Activated CD4-positive, alpha-beta T cell treated with anti-CD3 and anti-CD28 coated beads, Interleukin-2, amount 50 U/mL, for 1 hour (primary cell): ENCODE measurements at regions not wholly inside any gene's neighbourhood (a gene's known extent, or its start where the extent isn't known, plus 50 kb on each side); places are given as distances from the start of the nearest gene placed in this dataset.
"Not testable (repeated sequence)": the region's sequence is repeated elsewhere in the genome, so short reads cannot be mapped to it uniquely, and the experiment has no call there.

Source experiments
- DNase-seq: peaks from one replicate; pipeline ENCODE4 v3.0.0-alpha.2; 2020

DNA sequence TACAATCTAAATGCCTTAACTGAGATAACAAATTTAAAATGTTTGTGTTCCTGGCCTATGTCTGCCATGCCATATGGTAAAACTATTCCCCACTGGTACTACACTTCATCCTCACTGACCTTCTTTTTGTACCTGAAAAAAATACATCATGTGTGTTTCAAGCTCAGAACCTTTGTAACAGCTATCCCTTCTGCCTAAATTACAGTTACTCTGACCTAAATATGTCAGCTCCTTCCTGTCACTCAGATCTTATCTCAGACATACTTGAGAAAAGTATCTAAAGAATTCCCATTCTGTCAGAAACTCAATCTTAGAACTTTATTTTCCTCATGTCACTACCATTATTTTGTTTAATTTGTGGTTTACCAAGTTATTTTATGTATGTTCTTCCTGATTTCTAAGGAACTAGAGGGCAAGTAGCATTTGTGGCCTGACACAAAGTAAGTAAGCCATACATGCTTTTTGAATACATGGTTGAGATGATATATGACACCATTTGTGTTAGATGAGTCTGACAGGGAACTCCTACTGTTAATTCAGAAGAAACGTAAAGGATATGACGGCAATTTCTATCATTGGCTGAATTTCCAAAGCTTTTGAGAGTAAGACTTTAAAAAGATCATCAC, 456.5 kb upstream of the NDST3 start:
- no peak for DNase-seq

GRCh38 chr4:117588771-117589170, 445.5 kb upstream of the NDST3 start:
- DNase-seq: no peak

DNA sequence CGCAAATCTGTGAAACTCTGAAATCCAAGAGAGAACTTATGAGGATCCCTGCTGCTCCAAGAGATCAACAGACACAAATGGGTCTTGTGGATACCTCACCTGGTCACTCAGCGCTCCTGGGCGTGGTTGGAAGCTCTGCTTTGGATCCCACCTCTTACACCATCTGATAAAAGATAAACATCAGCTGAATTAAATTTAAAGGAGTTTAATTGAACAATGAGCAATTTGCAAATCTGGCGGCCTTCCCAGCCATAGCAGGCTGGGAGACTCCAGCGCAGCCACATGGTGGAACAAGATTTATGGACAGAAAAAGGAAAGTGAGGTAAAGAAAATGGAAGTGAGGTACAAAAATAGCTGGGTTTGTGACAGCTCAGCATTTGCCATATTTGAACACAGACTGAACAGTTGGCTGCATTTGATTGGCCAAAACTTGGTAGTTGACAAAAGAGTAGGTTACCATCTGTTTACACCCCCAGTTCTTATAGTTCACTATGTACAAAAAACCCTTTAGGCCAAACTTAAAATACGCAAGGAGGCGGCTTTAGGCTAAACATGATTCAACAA, 437.3 kb upstream of the NDST3 start:
- DNase-seq: no peak

- DNase-seq: not testable (repeated sequence)
Observed at GRCh38 chr4:117599393-117599792, 434.9 kb upstream of the NDST3 start.

- DNase-seq: not testable (repeated sequence)
Observed at GRCh38 chr4:117600936-117601335, 433.4 kb upstream of the NDST3 start.

- no peak for DNase-seq
Observed at GRCh38 chr4:117610706-117611308, 423.5 kb upstream of the NDST3 start.

GRCh38 chr4:117621673-117622072, 412.6 kb upstream of the NDST3 start:
- no peak for DNase-seq

GRCh38 chr4:117623326-117623725, 411.0 kb upstream of the NDST3 start:
- no peak for DNase-seq

DNA sequence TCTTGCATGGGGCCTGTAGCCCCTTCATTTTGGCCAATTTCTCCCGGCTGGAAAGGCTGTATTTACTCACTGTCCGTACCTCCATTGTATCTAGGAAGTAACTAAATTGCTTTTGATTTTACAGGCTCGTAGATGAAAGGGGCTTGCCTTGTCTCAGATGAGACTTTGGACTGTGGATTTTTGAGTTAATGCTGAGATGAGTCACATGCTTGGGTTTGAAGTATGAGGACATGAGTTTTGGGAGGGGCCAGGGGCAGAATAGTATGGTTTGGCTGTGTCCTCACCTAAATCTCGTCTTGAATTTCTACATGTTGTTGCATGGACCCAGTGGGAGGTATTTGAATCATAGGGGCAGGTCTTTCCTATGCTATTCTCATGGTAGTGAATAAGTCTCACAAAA, 407.6 kb upstream of the NDST3 start:
- DNase-seq: no peak

GRCh38 chr4:117634716-117635115, 399.6 kb upstream of the NDST3 start:
- no peak for DNase-seq

DNA sequence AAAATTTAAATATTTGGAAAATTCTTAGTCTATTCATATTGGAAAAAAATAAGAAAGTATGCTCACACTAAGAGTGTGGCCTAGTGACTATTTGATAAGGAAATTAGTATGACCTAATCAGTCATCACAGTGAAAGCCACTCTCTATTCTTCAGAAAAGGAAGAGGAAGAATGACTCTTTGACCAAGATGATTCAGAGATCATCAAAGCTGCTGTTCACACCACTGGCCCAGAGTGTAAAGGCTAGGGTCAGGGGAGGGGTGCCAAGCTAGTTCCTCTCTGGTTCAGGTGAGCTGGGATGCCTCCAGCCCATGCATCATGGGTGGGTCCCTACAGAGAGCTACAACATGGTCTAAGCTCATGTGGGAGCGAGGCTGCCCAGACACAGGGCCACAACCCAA, 396.9 kb upstream of the NDST3 start:
- no peak for DNase-seq

DNA sequence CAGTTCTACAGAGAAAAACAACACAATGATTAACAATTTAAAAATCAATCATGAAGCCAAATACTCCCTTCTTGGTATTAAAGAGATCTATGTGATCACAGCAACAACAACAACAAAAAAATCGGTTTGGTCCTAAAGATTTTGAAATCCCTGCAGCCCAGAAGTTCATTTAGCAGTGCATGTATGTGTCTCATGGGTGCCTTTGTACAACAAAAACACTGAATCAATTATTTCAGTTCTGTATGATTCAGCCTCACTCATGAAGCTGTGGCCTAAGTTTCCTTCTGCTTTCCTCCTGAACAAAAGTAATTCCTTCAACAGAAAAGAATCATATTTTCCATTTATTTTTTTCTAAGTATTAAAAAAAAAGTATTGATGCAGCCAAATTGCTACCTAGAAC, 393.4 kb upstream of the NDST3 start:
- no peak for DNase-seq

DNA sequence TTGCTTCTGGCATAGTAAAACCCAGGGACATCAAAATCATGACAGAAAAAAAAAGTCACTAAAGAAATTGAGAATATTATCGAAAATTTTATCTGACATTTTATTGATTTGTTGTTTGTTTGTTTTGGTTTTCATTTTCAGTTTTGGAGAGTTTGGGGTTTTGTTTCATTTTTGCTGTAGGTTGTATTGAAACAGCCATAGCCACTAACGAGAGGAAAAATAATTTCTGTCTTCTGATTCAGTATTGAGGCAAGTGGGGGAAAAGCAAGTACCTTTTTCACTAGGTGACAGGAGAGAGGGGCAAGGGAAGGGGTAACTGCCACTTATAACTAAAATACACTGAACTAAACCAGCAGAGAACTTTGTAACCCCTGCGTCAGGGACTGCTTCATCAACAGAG, 392.8 kb upstream of the NDST3 start:
- no peak for DNase-seq

DNA sequence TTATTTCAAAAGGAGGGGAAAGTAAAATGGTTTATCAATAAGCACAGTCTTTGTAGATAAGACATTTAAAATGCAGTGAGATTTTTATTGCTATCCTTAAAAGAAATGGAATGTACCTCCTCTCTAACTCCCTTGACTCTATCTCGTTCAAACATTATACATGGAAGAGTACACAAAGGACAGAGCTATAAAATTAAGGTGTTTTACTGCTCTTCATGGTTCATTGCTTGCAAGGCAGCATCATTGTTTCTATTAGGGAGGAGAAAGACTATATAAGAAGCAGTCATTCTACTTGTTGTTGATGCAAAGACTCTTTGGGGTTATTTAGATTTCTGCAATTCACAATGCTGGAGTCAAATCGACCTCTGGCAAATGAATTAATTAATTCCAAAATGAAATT, 380.2 kb upstream of the NDST3 start:
- DNase-seq: no peak

DNA sequence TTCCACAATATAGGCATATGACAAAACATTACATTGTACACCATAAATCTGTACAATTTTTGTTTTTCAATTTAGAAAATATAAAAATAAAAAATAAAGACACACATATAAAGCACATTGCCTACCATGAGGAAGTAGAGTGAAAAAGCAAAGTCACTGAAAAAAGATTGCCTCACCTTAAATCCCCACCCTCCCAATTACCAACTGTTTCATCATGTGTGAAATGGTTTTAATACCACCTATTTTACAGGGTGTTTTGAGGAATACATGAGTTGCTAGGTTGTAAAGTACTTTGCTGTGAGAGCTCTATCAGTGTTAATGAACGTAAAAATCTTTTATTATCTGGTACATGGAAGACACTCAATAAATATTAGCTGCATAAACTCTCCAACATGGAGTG, 373.6 kb upstream of the NDST3 start:
- no peak for DNase-seq

DNA sequence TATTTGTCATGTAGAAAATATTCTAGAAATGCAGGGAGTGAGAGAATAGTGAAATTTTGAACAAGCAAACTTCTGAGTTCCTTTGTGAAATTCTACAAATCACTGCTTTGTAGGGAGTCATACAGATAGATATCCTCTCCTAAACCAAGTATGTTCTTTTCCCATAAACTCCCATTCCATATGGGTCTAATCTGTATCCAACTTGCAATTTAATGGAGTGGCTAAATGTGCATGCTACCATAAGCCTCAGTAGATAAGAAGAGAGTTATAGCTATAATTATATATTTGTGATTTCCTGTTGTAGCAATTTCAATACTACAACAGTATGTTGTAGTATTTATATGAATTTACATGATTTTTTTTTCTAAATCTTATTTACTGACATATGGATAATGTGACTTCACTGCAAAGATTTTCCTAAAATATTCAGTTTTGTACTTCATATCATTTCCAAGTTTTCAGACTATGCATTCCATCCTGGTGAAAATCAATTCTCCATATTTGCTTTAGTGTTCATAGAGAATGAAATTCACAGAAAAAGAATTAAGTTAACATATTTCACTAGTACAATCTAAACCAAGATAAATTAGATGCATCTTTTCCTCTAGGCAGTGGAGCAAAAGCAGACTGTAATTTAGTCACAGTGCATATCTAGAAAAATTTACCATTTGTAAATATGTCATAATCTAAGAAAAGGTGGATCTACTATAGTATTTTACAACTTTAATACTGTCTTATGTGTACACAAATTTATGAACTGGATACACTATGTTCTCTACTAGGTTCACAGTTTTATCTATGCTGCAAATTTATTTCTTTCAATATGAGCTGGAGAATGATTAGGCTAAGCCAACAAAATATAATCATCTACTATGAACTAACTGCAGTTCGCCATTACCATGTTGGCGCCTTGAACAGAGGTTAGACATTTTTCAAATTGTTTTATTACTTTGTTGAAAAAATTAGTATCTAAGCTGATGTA, 372.9 kb upstream of the NDST3 start:
- DNase-seq: no peak

GRCh38 chr4:117664706-117665444, 369.4 kb upstream of the NDST3 start:
- no peak for DNase-seq

DNA sequence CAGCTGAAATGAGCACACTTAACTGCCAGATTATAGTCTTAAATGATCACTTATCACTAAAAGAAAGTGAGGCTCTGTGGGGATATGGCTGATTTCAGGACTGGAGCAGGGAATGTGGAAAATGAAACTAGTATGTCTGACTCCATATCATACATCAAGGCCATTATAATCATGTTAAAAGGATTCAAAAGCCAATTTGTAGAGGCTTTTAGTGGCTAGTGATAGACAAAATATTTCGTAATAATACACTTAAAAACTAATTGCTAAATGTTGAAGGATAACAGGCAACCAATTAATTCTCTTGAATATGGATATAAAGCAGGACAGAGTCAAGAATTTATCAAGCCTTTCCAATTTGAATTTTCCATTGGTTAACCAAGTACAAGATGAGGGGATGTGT, 358.1 kb upstream of the NDST3 start:
- no peak for DNase-seq

DNA sequence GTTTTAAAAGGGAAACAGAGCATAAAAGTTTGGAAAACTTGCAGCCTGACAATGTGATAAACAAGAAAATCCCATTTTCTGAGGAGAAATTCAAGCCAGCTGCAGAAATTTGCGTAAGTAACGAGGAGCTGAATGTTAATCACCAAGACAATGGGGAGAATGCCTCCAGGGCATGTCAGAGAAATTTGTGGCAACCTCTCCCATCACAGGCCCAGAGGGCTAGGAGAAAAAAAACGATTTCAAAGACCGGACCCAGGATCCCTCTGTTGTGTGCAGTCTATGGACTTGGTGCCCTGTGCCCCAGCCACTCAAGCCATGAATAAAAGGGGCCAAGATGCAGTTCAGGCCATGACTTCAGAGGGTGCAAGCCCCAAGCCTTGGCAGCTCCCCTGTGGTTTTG, 355.4 kb upstream of the NDST3 start:
- DNase-seq: no peak

- no peak for DNase-seq
Observed at GRCh38 chr4:117691572-117692351, 342.5 kb upstream of the NDST3 start.

DNA sequence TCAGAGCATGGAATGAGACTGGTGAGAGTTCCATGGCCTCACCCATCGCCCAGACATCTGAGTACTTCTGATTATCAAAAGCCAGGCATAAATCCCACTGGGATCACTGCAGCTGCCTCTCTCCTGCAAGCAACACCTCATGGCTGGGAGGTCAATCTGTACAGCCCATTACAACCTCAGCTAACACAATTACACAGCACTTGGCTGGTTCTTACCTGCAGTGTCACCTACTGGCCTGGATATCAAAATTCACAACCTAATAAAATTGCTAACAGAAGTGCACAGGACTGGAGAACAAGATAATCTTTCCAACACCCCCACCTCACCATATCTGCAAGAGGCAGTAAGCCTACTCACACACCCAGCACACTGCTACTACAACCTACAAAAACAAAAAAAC, 341.7 kb upstream of the NDST3 start:
- DNase-seq: no peak

DNA sequence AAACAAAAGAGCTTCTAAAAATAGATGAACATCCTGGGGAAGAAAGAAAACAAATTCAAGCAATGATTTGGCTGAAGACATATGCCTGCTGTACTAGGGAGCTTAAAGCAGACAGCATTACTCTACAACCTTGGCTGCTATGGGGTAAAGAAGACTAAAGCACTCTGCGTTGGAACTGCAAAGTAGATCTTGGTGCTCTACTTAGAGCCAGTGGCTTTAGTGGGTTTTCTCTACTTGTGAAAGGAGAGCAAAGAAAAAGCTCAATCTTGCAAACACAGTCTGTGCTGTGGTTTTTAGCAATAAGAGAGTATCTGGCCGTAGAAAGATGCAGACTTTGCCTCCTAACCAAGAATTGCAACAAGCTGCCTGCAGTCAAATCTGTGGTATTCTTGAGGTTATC, 334.7 kb upstream of the NDST3 start:
- no peak for DNase-seq
